ENCODE measurements at regions not wholly inside any gene's neighbourhood (a gene's known extent, or its start where the extent isn't known, plus 50 kb on each side); places are given as distances from the start of the nearest gene placed in this dataset.

- intact Hi-C loops (cut with DNase I; ENCODE audit: low total_unique reads), result no loop called here
- Histone ChIP-seq H3K4me3 (no peak overlapping the region), H3K27ac (no peak overlapping the region), H3K4me1 (no peaks in the 10 kb centered on the region), H3K36me3 (no peaks in the 10 kb centered on the region), H3K27me3 (replicated peaks in 1 of 7) (peaks cover 0 to 4% (median 0%) of the 10 kb centered on the region in 7 donors), H3K9me3 (no peaks in the 10 kb centered on the region)
- DNase-seq, result no peak
- WGBS, 5 donors, result 49 to 81% (median 76%) methylated on average over 5 of the region's 5 CpGs
- peak in 1 of 3 donors; percentile 38 for TF ChIP-seq POLR2AphosphoS5 (IDR thresholded peaks at IDR 0.05)
- TF ChIP-seq, protein P1, sequence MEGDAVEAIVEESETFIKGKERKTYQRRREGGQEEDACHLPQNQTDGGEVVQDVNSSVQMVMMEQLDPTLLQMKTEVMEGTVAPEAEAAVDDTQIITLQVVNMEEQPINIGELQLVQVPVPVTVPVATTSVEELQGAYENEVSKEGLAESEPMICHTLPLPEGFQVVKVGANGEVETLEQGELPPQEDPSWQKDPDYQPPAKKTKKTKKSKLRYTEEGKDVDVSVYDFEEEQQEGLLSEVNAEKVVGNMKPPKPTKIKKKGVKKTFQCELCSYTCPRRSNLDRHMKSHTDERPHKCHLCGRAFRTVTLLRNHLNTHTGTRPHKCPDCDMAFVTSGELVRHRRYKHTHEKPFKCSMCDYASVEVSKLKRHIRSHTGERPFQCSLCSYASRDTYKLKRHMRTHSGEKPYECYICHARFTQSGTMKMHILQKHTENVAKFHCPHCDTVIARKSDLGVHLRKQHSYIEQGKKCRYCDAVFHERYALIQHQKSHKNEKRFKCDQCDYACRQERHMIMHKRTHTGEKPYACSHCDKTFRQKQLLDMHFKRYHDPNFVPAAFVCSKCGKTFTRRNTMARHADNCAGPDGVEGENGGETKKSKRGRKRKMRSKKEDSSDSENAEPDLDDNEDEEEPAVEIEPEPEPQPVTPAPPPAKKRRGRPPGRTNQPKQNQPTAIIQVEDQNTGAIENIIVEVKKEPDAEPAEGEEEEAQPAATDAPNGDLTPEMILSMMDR (IDR thresholded peaks at IDR 0.05 in 8 of 11, conservative IDR thresholded peaks at IDR 0.05 in 3 of 11), result no peak
Observed at GRCh38 chr9:85453850-85454249, 287.9 kb downstream of the AGTPBP1 start.

GRCh38 chr9:85452841-85453240 is 288.9 kb downstream of the AGTPBP1 start:
- no peak for DNase-seq

DNA sequence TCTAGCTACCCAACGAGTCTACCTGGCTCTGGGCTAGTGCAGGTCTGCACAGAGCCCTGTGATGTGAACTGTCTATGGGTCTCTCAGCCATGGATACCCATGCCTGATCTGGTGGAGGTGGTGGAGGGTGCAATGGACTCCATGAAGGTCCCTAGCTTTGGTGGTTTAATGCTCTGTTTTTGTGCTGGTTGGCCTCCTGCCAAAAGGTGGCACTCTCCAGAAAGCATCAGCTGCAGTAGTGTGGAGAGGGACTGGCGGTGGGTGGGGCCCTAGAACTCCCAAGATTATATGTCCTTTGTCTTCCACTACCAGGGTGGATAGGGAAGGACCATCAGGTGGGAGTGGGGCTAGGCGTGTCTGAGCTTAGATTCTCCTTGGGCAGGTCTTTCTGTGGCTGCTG is 290.1 kb downstream of the AGTPBP1 start:
- 76 to 94% (median 87%) methylated on average over 3 of the region's 3 CpGs for WGBS, 5 donors
- Histone ChIP-seq H3K36me3 (no peaks in the 10 kb centered on the region), H3K9me3 (peaks cover 0 to under 1% (median 0%) of the 10 kb centered on the region in 8 donors), H3K4me1 (no peaks in the 10 kb centered on the region), H3K4me3 (no peak overlapping the region), H3K27ac (no peak overlapping the region), H3K27me3 (replicated peaks in 1 of 7) (peaks cover 0 to 4% (median 0%) of the 10 kb centered on the region in 7 donors)
- intact Hi-C loops (cut with DNase I; ENCODE audit: low total_unique reads), result no loop called here
- TF ChIP-seq POLR2AphosphoS5 (IDR thresholded peaks at IDR 0.05), result no peak
- TF ChIP-seq, protein P1 (IDR thresholded peaks at IDR 0.05 in 8 of 11, conservative IDR thresholded peaks at IDR 0.05 in 3 of 11), result no peak
- no peak for TF ChIP-seq POLR2A (IDR thresholded peaks at IDR 0.05)
- no peak for DNase-seq

More at GRCh38 chr9:85452841-85453240, 288.9 kb downstream of the AGTPBP1 start:
- TF ChIP-seq POLR2A (IDR thresholded peaks at IDR 0.05) (no peak), POLR2AphosphoS5 (IDR thresholded peaks at IDR 0.05) (no peak)
- TF ChIP-seq, protein P1 (IDR thresholded peaks at IDR 0.05 in 8 of 11, conservative IDR thresholded peaks at IDR 0.05 in 3 of 11), result no peak
- 0 to 92% (median 36%) methylated on average over 1 of the region's 1 CpG for WGBS, 5 donors
- intact Hi-C loops (cut with DNase I; ENCODE audit: low total_unique reads), result no loop called here
- Histone ChIP-seq H3K4me3 (no peak overlapping the region), H3K27me3 (replicated peaks in 1 of 7) (peaks cover 0 to 4% (median 0%) of the 10 kb centered on the region in 7 donors), H3K36me3 (no peaks in the 10 kb centered on the region), H3K27ac (no peak overlapping the region), H3K4me1 (no peaks in the 10 kb centered on the region), H3K9me3 (no peaks in the 10 kb centered on the region)

GRCh38 chr9:85445887-85446286 is 295.9 kb downstream of the AGTPBP1 start:
- DNase-seq, result no peak
- Histone ChIP-seq H3K27ac (no peak overlapping the region), H3K36me3 (no peaks in the 10 kb centered on the region), H3K9me3 (peaks cover 0 to 11% (median 2%) of the 10 kb centered on the region in 8 donors), H3K4me1 (no peaks in the 10 kb centered on the region), H3K4me3 (no peak overlapping the region), H3K27me3 (replicated peaks in 1 of 7) (no peaks in the 10 kb centered on the region)
- TF ChIP-seq, protein P1 (IDR thresholded peaks at IDR 0.05 in 8 of 11, conservative IDR thresholded peaks at IDR 0.05 in 3 of 11), result no peak
- TF ChIP-seq POLR2AphosphoS5 (IDR thresholded peaks at IDR 0.05), result no peak
- no peak for TF ChIP-seq POLR2A (IDR thresholded peaks at IDR 0.05)
- intact Hi-C loops (cut with DNase I; ENCODE audit: low total_unique reads), result no loop called here

All from spleen (tissue), 11 donors.